ELF-1 (cell line): ENCODE measurements at regions not wholly inside any gene's neighbourhood (a gene's known extent, or its start where the extent isn't known, plus 50 kb on each side); places are given as distances from the start of the nearest gene placed in this dataset.
"Not testable (repeated sequence)": the region's sequence is repeated elsewhere in the genome, so short reads cannot be mapped to it uniquely, and the experiment has no call there.

Experiments used
- DNase-seq: peaks from one replicate; pipeline ENCODE4 v3.0.0-alpha.2; 2016; ENCODE audit warnings: low read depth, low spot score

- DNase-seq = no peak
Observed at GRCh38 chr13:55937180-55937579, 1203.5 kb upstream of the PRR20A start.

- peak; percentile 31 for DNase-seq
Observed at GRCh38 chr13:55948175-55948574, 1192.5 kb upstream of the PRR20A start.

- DNase-seq = no peak
Observed at GRCh38 chr13:55963934-55964333, 1176.8 kb upstream of the PRR20A start.

GRCh38 chr13:55967055-55967454 lies 1173.7 kb upstream of the PRR20A start:
- DNase-seq = no peak

GRCh38 chr13:55977436-55977835 lies 1163.3 kb upstream of the PRR20A start:
- DNase-seq = no peak

- DNase-seq = no peak
Observed at GRCh38 chr13:55981381-55981780, 1159.3 kb upstream of the PRR20A start.

- not testable (repeated sequence) for DNase-seq
Observed at GRCh38 chr13:55984026-55984425, 1156.7 kb upstream of the PRR20A start.

GRCh38 chr13:55990631-55991030 lies 1150.1 kb upstream of the PRR20A start:
- DNase-seq = no peak

GRCh38 chr13:55991666-55992065 lies 1149.1 kb upstream of the PRR20A start:
- DNase-seq = no peak

GRCh38 chr13:55992145-55992544 lies 1148.6 kb upstream of the PRR20A start:
- no peak for DNase-seq

GRCh38 chr13:55999709-56000108 lies 1141.0 kb upstream of the PRR20A start:
- DNase-seq = no peak

- DNase-seq = no peak
Observed at GRCh38 chr13:56009418-56009817, 1131.3 kb upstream of the PRR20A start.

GRCh38 chr13:56012644-56013043 lies 1128.1 kb upstream of the PRR20A start:
- DNase-seq = no peak

- DNase-seq = no peak
Observed at GRCh38 chr13:56015919-56016318, 1124.8 kb upstream of the PRR20A start.

GRCh38 chr13:56019606-56020005 lies 1121.1 kb upstream of the PRR20A start:
- DNase-seq = no peak

- DNase-seq = no peak
Observed at GRCh38 chr13:56020425-56020824, 1120.3 kb upstream of the PRR20A start.

GRCh38 chr13:56039992-56040391 lies 1100.7 kb upstream of the PRR20A start:
- DNase-seq = no peak

- DNase-seq = no peak
Observed at GRCh38 chr13:56066321-56066720, 1074.4 kb upstream of the PRR20A start.

GRCh38 chr13:56102641-56103040 lies 1038.1 kb upstream of the PRR20A start:
- no peak for DNase-seq

GRCh38 chr13:56110751-56111150 lies 1030.0 kb upstream of the PRR20A start:
- DNase-seq = no peak

- no peak for DNase-seq
Observed at GRCh38 chr13:56134524-56134923, 1006.2 kb upstream of the PRR20A start.

- peak; percentile 90 for DNase-seq
Observed at GRCh38 chr13:56166864-56167263, 973.9 kb upstream of the PRR20A start.

GRCh38 chr13:56168581-56168980 lies 972.1 kb upstream of the PRR20A start:
- no peak for DNase-seq

- no peak for DNase-seq
Observed at GRCh38 chr13:56173346-56173745, 967.4 kb upstream of the PRR20A start.

- no peak for DNase-seq
Observed at GRCh38 chr13:56182598-56182997, 958.1 kb upstream of the PRR20A start.
